ENCODE measurements at regions not wholly inside any gene's neighbourhood (a gene's known extent, or its start where the extent isn't known, plus 50 kb on each side); places are given as distances from the start of the nearest gene placed in this dataset.

- TF ChIP-seq, protein P1, sequence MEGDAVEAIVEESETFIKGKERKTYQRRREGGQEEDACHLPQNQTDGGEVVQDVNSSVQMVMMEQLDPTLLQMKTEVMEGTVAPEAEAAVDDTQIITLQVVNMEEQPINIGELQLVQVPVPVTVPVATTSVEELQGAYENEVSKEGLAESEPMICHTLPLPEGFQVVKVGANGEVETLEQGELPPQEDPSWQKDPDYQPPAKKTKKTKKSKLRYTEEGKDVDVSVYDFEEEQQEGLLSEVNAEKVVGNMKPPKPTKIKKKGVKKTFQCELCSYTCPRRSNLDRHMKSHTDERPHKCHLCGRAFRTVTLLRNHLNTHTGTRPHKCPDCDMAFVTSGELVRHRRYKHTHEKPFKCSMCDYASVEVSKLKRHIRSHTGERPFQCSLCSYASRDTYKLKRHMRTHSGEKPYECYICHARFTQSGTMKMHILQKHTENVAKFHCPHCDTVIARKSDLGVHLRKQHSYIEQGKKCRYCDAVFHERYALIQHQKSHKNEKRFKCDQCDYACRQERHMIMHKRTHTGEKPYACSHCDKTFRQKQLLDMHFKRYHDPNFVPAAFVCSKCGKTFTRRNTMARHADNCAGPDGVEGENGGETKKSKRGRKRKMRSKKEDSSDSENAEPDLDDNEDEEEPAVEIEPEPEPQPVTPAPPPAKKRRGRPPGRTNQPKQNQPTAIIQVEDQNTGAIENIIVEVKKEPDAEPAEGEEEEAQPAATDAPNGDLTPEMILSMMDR (IDR thresholded peaks at IDR 0.05) = no peak
- Histone ChIP-seq H3K4me3 (no peak overlapping the region), H3K27ac (no peak overlapping the region)
- DNase-seq (ENCODE audit: low spot score) = no peak
Measured at GRCh38 chr2:193627927-193628272, 1433.2 kb upstream of the TMEFF2 start.

- no peak overlapping the region for H3K4me3 ChIP-seq
- no peak for DNase-seq (ENCODE audit: low spot score)
- H3K27ac ChIP-seq = no peak overlapping the region
- TF ChIP-seq, protein P1 (IDR thresholded peaks at IDR 0.05) = no peak
Measured at GRCh38 chr2:193627187-193627926, 1432.6 kb upstream of the TMEFF2 start.

DNA sequence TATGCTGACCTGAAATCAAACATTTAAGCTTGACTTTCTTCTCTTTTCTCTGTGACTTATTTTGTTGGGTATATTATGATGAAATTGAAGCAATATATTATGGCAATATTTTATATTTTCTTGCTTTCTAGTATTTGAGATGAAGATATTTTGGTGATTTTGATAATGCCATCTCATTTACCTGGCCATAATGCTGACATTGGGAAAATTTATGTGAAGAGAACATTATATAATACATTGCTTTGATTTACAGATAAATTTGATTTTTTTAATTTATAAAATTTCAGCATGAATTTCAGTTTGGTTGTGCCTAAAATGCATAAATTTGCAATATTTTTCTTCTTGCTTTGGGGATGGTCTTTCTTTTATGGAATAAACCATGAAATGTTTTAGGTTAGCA lies 1413.7 kb upstream of the TMEFF2 start:
- TF ChIP-seq, protein P1 (IDR thresholded peaks at IDR 0.05) = no peak
- DNase-seq (ENCODE audit: low spot score) = no peak
- Histone ChIP-seq H3K4me3 (no peak overlapping the region), H3K27ac (no peak overlapping the region)

- Histone ChIP-seq H3K27ac (no peak overlapping the region), H3K4me3 (no peak overlapping the region)
- TF ChIP-seq, protein P1 (IDR thresholded peaks at IDR 0.05) = no peak
- no peak for DNase-seq (ENCODE audit: low spot score)
Measured at GRCh38 chr2:193590831-193591230, 1396.1 kb upstream of the TMEFF2 start.

DNA sequence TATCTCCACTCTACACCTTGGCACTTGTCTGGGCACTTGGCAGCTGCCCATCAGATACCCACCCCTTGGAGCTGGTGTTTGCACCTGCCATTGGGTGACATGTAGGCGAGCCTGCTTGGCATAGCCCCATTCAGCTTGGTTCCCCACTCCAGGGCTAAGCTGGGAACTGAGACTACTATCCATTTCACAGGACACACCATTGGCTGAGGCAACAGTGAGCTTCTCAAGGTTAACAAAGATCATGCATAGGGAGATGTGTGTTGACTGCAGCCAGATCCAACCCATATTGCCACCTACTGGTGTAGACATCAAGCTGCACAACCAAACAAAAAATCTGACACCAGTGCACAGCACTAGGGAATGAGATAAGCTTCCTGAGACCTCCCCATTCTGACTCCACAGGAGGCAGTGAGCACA lies 1389.8 kb upstream of the TMEFF2 start:
- TF ChIP-seq, protein P1 (IDR thresholded peaks at IDR 0.05) = no peak
- Histone ChIP-seq H3K4me3 (no peak overlapping the region), H3K27ac (no peak overlapping the region)
- no peak for DNase-seq (ENCODE audit: low spot score)

DNA sequence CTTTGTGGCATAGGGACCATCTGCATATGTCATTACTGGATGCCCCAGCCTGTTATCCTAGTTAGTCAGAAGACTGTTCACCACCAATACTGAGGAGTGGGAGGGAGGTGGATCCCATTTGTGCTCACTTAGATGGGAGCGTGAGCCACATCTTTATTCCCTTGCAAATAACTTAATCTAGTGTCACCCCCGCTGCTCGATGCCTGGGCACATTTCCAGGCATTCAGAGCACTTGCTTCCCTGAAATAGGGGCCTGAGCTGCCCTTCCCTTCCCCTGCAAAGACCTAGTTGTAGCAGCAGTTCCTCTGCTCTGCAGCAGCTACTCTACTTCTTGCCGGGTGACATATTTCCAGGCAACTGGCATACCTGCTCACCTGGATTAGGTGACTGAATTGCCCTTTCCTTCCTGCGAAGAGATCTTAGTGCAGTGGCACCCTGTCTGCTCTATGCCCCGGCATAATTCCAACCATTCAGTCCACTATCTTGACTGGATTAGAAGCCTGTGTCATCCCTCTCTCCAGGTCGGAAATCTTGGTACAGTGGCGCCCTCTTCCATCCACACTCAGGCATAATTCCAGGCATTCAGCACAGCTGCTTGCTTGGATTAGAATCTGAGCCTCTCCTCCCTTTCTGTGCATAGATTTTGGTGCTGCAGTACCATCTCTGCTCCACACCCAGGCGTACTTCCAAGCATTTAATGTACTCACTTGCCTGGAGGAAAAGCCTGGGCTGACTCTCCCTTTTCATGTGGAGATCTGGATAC lies 1389.1 kb upstream of the TMEFF2 start:
- no peak overlapping the region for H3K4me3 ChIP-seq
- TF ChIP-seq, protein P1 (IDR thresholded peaks at IDR 0.05) = no peak
- no peak for DNase-seq (ENCODE audit: low spot score)
- H3K27ac ChIP-seq = no peak overlapping the region

DNA sequence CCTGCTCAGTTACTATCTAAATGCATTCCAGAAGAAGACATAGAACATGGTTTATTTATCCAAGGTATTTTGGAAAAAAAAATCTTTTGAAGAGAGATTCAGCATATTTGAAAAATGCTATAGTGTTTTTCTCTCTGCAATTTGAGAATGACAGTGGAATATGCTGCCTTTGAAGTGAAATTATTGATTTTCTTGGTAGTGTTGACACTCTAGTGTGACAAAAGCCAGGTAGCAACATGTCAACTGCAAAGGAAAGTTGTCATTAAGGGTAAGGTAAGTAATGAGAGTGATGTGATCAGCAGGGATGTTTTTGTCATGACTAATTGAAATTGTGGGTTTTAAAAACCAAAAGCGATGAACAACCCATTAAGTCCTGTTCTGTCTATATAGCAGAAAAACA lies 1387.1 kb upstream of the TMEFF2 start:
- no peak for DNase-seq (ENCODE audit: low spot score)
- no peak overlapping the region for H3K27ac ChIP-seq
- TF ChIP-seq, protein P1 (IDR thresholded peaks at IDR 0.05) = no peak
- no peak overlapping the region for H3K4me3 ChIP-seq
